Subcutaneous adipose tissue (tissue), 1 donor: ENCODE measurements at regions not wholly inside any gene's neighbourhood (a gene's known extent, or its start where the extent isn't known, plus 50 kb on each side); places are given as distances from the start of the nearest gene placed in this dataset.

Experiments
- TF ChIP-seq, protein P1 (sequence below): fragments of 450-650 bp; IDR thresholded peaks from one replicate; pipeline ENCODE4 v1.5.1; 2016; ENCODE audit warnings: low read depth, mild to moderate bottlenecking, control low read depth, antibody characterized with exemption, moderate library complexity

DNA sequence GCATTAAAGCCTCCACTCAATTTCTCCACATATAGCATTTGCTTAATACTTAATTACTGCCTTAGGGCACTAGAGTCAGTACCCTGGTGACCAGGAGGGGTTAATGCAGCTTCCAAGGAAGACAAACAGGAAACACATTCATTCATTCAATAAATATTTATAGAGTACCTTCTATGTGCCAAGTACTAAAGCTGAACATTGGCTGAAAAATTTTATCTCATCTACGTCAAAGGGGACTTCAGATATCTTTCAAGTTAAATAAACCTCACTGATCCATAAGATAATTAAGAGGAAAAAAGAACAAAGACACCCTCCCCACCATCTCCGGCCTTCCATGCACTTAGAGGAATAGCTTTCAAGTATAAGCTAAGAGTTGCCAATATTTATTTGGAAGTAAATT is 156.9 kb upstream of the PRICKLE2 start:
- TF ChIP-seq, protein P1, sequence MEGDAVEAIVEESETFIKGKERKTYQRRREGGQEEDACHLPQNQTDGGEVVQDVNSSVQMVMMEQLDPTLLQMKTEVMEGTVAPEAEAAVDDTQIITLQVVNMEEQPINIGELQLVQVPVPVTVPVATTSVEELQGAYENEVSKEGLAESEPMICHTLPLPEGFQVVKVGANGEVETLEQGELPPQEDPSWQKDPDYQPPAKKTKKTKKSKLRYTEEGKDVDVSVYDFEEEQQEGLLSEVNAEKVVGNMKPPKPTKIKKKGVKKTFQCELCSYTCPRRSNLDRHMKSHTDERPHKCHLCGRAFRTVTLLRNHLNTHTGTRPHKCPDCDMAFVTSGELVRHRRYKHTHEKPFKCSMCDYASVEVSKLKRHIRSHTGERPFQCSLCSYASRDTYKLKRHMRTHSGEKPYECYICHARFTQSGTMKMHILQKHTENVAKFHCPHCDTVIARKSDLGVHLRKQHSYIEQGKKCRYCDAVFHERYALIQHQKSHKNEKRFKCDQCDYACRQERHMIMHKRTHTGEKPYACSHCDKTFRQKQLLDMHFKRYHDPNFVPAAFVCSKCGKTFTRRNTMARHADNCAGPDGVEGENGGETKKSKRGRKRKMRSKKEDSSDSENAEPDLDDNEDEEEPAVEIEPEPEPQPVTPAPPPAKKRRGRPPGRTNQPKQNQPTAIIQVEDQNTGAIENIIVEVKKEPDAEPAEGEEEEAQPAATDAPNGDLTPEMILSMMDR = no peak

DNA sequence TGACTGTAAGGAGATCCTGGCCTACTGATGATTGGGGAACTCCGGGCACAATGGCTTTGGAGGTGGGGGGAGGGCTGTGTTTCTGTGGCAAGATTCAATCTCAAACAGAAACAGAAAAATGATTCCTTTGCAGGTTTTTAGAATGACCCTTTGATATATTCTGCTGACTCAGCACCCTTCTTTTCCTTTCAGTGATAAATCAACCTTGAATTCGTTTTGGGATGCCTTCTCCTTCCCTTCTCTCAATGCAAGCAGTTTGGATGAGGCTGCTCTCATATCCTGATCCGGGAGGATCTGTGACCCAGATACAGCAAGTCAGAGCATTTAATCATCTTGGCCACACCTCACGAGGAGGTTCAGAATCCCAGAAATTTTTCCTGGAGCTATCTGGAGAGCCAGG is 156.1 kb upstream of the PRICKLE2 start:
- TF ChIP-seq, protein P1 = no peak

DNA sequence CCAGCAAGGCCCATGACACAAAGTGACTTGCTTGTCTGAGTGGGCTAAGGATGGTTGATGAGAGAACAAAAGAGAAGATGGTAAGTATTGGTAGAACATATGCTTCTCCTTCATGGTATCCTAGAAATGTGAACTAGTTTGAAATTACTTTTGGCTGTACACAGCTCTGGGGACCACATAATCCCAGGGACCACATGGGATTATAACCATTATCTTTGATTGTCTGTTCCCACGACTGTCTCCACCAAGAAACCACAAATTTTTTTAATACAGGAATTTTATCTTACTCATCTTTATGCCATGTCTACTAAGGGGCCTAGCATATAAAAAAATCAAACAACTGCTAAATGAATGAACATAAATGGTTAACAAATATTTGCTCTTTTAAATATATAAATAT is 155.3 kb upstream of the PRICKLE2 start:
- TF ChIP-seq, protein P1 = no peak

DNA sequence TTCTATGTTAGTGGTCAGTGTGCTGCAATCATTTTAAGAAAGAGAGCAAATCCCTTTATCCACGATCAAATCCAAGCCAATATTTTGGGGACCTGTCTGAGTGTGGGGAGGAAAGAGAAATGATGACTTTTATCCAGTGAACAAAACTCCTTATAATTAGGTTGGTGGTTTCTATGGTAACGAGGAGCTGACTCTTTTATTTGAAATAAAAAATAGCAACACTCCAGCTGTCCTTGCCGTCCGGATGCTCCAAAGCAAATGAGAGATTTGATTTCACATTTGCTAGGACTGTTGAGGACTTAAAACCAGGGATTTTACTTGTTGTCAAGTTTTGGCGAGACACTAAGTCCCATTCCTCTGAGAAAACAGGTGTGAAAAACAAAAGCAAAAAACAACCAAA is 154.0 kb upstream of the PRICKLE2 start:
- TF ChIP-seq, protein P1 = no peak

DNA sequence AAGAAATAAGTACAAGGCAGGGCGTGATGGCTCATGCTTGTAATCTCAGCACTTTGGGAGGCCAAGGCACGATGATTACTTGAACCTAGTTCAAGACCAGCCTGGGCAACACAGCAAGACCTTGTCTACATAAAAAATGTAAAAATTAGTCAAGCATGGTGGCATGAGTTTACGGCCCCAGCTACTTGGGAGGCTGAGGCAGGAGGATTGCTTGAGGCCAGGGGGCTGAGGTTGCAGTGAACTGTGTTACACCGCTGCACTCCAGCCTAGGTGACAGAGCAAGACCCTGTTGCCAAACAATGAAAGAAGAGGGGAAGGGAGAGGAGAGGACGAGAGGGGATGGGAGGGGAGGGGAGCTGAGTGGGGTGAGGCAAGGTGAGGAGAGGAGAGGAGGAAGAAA is 152.7 kb upstream of the PRICKLE2 start:
- TF ChIP-seq, protein P1 = no peak

DNA sequence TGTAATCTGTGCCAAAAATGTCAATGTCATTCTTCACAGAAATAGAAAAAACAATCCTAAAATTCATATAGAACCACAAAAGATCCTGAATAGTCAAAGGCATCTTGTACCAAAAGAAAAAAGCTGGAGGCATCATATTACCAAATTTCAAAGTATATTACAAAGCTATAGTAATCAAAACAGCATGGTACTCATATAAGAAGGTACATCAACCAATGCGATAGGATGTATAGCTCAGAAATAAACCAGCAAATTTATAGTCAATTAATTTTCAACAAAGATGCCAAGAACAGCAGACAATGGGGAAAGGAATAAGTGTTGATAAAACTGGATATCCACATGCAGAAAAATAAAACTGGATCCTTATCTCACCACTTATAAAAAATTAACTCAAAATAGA is 150.5 kb upstream of the PRICKLE2 start:
- TF ChIP-seq, protein P1 = no peak

DNA sequence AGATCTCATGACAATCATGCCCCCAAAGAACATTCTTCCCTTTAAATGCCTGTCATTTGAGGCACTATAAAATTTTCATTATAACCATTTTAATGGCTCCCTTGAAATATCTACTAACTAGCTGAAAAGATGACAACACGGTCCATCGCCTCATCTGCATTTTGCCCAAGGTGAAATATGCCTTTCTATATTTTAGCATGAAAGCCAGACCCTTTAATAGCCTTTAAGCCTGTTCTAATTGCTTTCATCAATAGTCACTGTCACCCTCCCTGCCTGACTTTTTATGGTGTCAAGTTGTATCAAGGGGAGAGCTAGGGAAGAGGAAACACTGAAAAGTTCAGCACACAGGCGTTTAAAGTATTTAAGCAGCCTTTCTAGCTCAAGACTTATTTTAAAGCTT is 144.1 kb upstream of the PRICKLE2 start:
- TF ChIP-seq, protein P1 = no peak
